ENCODE measurements at regions not wholly inside any gene's neighbourhood (a gene's known extent, or its start where the extent isn't known, plus 50 kb on each side); places are given as distances from the start of the nearest gene placed in this dataset.

DNA sequence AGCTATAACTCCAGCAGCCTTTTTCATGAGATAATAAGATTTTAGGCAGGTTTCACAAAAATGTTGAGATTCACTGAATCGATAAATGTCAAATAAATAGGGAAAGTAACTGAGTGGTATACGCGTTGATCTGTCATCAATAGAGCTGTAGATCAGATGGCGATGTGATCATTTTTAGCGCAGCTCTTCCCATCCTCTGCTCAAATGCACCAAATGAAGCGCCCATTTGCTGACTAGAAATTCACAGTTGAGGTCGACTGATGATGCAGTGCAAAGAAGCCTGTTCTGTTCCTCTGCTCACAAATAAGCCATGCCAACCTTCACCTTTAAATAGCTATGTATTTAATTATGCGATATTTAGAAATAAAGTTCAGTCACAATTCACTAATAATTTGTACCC is 693.5 kb downstream of the ARHGAP15 start:
- DNase-seq (ENCODE audit: low read depth, low spot score): no peak

DNA sequence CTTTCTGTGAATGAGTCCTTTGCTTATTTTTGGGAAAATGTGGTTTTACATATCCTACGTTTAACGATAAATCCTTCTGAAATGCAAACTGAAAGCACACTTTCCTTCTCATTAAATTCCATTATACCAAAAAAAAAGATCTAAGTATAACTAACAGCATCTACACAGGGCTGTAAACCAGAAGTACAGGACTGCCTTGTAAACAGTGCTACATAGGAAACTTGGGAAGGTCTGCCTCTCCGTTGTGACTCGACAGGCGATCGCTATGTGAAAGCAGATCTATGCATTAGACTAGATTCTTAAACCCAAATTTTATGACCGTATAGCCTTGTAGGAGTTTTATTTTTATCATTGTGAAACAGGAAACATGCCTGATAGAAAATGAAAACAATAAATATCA is 690.5 kb downstream of the ARHGAP15 start:
- DNase-seq (ENCODE audit: low read depth, low spot score): no peak

DNA sequence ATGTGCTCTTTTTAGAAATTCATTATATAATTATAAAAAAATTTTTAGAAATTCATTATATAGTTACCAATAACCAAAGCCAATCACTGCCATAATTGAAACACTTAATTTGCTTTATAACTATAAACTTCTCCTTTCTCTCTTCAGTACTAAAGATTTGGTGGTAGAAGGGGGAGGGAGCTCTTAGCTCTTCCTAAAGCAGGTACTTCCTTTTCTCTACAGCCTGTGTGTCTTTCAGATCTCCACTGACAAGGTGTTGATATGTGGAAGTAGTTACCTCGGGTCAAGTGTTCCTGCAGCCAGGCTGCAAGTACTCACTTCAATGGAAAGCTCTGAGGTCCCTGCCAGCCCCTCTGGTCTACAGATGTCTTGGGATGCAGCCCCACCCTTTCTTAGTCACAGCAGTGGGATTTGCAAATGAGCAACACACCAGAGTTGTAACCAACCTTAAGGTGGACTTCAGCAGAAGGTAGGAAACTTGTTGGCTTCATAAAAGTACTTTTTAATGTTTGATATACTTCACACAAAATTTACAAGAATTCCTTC is 690.0 kb downstream of the ARHGAP15 start:
- DNase-seq (ENCODE audit: low read depth, low spot score): no peak
